Type B pancreatic cell (in vitro differentiated cells): ENCODE measurements at regions not wholly inside any gene's neighbourhood (a gene's known extent, or its start where the extent isn't known, plus 50 kb on each side); places are given as distances from the start of the nearest gene placed in this dataset.

Source experiments
- DNase-seq: peaks from one replicate; pipeline ENCODE4 v3.0.0; 2021; ENCODE audit warnings: mixed read lengths; ENCODE audit not compliant: unreplicated experiment; ENCODE audit errors: extremely low spot score
- H3K27ac Mint-ChIP-seq: 2 replicates; pipeline ENCODE4 v1.8.0; 2021; ENCODE audit warnings: mild to moderate bottlenecking, mixed read lengths
- H3K27me3 Mint-ChIP-seq: 2 replicates; pipeline ENCODE4 v1.8.0; 2021; ENCODE audit warnings: mixed read lengths
- H3K36me3 Mint-ChIP-seq: 2 replicates; pipeline ENCODE4 v1.8.0; 2021; ENCODE audit warnings: mixed read lengths
- H3K4me1 Mint-ChIP-seq: one replicate; pipeline ENCODE4 v1.8.0; 2021; ENCODE audit warnings: mixed read lengths; ENCODE audit not compliant: unreplicated experiment
- H3K4me3 Mint-ChIP-seq: 2 replicates; pipeline ENCODE4 v1.8.0; 2021; ENCODE audit warnings: mild to moderate bottlenecking, mixed read lengths
- H3K9me3 Mint-ChIP-seq: 2 replicates; pipeline ENCODE4 v1.8.0; 2021; ENCODE audit warnings: mixed read lengths
- TF ChIP-seq, protein P1 (sequence below): fragments of 200-600 bp; sonication (generic); conservative IDR thresholded peaks from 2 replicates; pipeline ENCODE4 v1.5.0; 2021; ENCODE audit warnings: antibody characterized with exemption, mild to moderate bottlenecking

- Mint-ChIP-seq H3K4me1 (peaks cover 9% of the 10 kb centered on the region), H3K36me3 (no peaks in the 10 kb centered on the region), H3K9me3 (no peaks in the 10 kb centered on the region), H3K27me3 (no peaks in the 10 kb centered on the region), H3K27ac (no peak overlapping the region), H3K4me3 (no peak overlapping the region)
- TF ChIP-seq, protein P1, sequence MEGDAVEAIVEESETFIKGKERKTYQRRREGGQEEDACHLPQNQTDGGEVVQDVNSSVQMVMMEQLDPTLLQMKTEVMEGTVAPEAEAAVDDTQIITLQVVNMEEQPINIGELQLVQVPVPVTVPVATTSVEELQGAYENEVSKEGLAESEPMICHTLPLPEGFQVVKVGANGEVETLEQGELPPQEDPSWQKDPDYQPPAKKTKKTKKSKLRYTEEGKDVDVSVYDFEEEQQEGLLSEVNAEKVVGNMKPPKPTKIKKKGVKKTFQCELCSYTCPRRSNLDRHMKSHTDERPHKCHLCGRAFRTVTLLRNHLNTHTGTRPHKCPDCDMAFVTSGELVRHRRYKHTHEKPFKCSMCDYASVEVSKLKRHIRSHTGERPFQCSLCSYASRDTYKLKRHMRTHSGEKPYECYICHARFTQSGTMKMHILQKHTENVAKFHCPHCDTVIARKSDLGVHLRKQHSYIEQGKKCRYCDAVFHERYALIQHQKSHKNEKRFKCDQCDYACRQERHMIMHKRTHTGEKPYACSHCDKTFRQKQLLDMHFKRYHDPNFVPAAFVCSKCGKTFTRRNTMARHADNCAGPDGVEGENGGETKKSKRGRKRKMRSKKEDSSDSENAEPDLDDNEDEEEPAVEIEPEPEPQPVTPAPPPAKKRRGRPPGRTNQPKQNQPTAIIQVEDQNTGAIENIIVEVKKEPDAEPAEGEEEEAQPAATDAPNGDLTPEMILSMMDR, result no peak
- DNase-seq, result no peak
Measured at GRCh38 chr20:50292079-50292590, 101.5 kb downstream of the CEBPB start.

DNA sequence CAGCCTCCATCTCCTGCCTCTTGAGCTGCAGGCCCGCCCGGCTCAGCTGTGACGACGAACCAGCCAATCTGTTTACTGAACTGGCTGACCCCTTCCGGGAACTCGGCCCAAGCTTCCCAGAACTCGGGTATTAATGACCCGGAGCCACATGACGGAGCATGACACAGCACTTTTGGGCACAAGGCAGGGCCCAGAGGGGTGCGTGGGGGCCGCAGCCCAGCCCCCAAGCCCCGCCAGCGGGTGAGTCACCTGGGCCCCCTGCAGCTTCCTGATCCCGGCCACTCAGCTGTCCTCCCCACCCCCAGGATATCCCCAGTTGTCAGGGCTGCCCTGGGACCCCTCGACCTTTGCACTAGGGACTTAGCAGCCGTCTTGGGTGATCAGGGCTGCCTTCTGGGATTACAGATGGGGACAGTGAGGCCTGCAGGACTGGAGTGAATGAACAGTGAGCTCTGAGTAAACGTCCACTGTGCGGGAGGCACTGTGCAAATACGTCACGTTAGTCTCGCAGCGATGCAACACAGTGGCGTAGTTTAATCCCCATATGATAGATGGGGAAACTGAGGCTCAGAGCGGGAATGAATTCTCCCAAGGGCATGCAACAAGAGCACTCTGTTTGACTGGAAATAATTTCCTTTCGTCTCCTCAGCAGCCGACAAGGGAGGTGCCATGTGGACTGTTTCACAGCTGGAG, 102.1 kb downstream of the CEBPB start:
- peaks cover 7% of the 10 kb centered on the region for H3K4me1 Mint-ChIP-seq
- no peaks in the 10 kb centered on the region for H3K27me3 Mint-ChIP-seq
- H3K27ac Mint-ChIP-seq, result no peak overlapping the region
- DNase-seq, result no peak
- H3K36me3 Mint-ChIP-seq, result no peaks in the 10 kb centered on the region
- H3K9me3 Mint-ChIP-seq, result no peaks in the 10 kb centered on the region
- TF ChIP-seq, protein P1, result no peak
- no peak overlapping the region for H3K4me3 Mint-ChIP-seq

DNA sequence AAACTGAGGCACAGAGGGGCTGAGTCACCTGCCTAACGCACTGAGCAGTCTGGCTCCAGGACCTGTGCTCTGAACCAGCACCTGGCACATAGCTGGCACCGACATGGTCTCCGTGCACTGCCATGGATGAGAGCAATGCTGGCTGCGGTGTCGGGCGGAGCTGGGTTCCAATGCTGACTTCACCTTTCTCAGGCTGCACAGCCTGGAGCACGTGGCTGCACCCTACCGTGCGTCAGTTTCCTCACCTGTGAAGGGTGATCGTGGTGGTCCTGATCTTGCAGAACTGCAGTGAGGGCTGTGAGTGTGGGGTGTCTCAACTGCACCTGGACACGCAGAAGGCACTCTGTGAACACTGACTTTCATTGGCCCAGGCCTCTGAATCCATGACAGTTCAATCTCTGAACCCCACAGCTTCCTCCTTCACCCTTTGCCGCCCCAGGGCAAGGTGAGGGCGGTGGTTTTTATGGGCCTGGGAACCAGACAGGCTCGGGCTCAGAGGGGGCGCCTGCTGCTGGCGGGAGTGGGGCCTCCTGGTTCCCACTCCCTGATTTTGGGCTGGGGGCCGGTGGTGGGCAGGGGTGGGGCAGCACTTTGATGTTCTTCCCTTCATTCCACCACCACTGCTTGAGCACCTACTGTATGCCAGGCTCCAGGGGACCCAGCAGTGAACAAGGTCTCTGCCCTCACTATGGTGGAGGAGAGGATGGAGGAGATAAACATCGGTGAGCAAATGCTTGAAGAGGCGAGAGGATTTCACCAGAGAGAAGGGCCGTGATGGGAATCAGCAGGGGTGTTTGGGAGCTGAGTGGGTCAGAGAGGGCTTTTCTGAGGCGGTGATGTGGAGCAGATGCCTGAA, 102.9 kb downstream of the CEBPB start:
- Mint-ChIP-seq H3K36me3 (no peaks in the 10 kb centered on the region), H3K9me3 (no peaks in the 10 kb centered on the region), H3K4me1 (peaks cover 11% of the 10 kb centered on the region), H3K27me3 (no peaks in the 10 kb centered on the region), H3K4me3 (no peak overlapping the region), H3K27ac (no peak overlapping the region)
- DNase-seq, result no peak
- TF ChIP-seq, protein P1, result no peak

DNA sequence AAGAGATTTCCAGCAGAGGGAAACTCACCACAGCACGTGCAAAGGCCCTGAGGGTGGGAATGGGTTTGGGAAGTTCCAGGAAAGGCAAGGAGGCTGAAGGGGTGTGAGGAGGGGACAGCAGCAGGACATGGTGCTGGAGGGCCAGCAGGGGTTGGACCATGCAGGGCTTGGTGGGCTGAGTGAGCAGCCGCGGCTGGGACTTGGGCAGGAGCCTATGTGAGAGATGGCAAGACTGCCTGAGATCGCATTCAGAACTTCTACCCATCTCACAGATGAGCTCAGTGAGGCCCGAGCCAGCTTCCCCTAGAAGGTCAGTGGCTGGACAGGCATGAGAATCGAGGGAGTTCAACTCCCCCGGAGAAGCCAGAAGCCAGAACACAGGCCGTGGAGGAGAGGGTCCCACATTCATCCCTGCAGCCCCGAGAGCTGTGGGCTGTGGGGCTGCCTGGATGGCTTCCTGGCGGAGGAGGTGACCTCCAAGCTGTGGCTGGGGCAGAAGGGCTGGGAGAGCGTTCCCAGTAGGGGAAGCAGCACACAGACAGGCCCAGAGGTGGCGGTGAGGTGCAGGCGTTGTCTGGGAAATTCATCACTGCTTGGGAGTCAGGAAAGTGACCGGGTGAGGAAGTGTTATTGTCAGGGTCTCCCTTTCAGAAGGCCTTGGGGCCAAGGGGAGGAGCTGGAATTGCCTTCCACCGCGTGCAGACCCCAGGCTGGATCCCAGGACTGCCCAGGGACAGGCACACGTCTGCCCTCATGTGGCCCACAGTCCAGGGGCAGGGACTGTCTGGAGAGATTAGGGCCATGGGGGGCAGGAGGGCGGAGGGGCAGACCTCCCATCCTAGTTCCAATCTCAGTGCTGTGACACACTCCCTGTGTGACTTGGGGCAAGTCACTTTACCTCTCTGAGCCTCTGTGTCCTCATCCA, 103.8 kb downstream of the CEBPB start:
- peaks cover 11% of the 10 kb centered on the region for H3K4me1 Mint-ChIP-seq
- H3K27me3 Mint-ChIP-seq, result no peaks in the 10 kb centered on the region
- H3K4me3 Mint-ChIP-seq, result no peak overlapping the region
- TF ChIP-seq, protein P1, result no peak
- DNase-seq, result no peak
- H3K36me3 Mint-ChIP-seq, result no peaks in the 10 kb centered on the region
- no peaks in the 10 kb centered on the region for H3K9me3 Mint-ChIP-seq
- no peak overlapping the region for H3K27ac Mint-ChIP-seq

- no peaks in the 10 kb centered on the region for H3K9me3 Mint-ChIP-seq
- no peak for DNase-seq
- H3K27me3 Mint-ChIP-seq, result no peaks in the 10 kb centered on the region
- no peak overlapping the region for H3K27ac Mint-ChIP-seq
- no peak overlapping the region for H3K4me3 Mint-ChIP-seq
- peaks cover 11% of the 10 kb centered on the region for H3K4me1 Mint-ChIP-seq
- TF ChIP-seq, protein P1, result no peak
- H3K36me3 Mint-ChIP-seq, result no peaks in the 10 kb centered on the region
Measured at GRCh38 chr20:50295345-50295744, 104.7 kb downstream of the CEBPB start.
